GM18502 (cell line): ENCODE measurements at regions not wholly inside any gene's neighbourhood (a gene's known extent, or its start where the extent isn't known, plus 50 kb on each side); places are given as distances from the start of the nearest gene placed in this dataset.

Experiments
- ATAC-seq: cut with Tn5 transposase; IDR thresholded peaks from one replicate; pipeline ENCODE4 v1.9.1; 2021; ENCODE audit warnings: mild to moderate bottlenecking; ENCODE audit not compliant: unreplicated experiment, poor library complexity

- no peak for ATAC-seq
Observed at GRCh38 chr15:99921101-99921500, 187.9 kb upstream of the LYSMD4 start.

- ATAC-seq = no peak
Observed at GRCh38 chr15:99918072-99918471, 184.8 kb upstream of the LYSMD4 start.

- no peak for ATAC-seq
Observed at GRCh38 chr15:99917252-99917651, 184.0 kb upstream of the LYSMD4 start.

- no peak for ATAC-seq
Observed at GRCh38 chr15:99916668-99917223, 183.5 kb upstream of the LYSMD4 start.

DNA sequence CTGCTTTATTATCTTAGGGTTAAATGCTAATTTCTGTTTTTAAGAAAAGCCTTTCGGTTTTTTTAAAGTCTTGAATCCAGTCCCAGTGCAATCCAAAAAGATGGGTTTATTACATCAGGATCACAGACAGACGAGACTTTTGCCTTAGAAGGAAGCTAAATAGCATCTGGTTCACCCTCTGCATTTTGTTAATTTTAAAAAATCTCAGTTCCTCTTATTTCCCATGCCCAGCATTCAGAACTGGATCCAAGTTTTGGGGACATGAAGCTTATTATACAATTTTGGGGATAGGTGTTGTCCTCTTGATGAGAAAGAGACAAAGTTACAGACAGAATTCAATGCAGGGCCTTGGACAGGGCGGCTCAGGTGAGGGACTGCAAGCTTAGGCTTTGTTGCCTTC is 181.5 kb upstream of the LYSMD4 start:
- ATAC-seq = no peak

GRCh38 chr15:99911816-99912215 is 178.6 kb upstream of the LYSMD4 start:
- ATAC-seq = no peak

DNA sequence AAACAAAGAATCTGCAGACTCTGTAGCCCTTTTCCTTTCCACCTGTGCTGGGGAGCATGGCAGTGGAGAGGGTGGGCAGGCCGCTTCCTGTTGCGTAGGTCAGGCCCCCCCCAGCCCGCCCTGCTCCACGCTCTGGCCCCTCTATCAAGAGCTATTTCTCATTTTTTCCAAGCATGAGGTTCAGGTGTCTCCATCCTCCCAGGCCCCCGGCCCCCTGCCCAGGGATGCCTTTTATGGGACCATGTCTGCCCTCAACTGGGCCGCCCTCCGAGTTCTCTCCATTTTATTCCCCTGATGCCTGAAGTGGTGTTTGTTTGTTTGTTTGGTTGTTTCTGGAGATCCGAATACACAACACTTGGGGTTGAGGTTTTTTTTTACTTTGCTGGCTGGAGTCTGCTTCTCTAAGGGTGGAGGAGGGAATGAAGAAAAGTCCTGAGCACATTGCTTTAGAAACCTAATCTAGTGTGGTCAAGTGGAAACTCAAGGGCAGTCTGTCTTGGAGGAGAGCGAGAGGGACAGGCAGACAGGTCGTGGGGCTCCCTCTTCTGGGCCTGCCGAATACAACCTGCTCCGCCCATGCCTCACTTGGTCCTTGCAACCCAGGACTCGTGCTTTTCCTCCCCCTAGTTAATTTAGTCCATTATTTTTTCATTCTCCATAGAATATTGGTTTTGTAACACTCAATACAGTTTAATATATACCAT is 176.5 kb upstream of the LYSMD4 start:
- no peak for ATAC-seq

GRCh38 chr15:99907698-99908097 is 174.5 kb upstream of the LYSMD4 start:
- ATAC-seq = no peak

DNA sequence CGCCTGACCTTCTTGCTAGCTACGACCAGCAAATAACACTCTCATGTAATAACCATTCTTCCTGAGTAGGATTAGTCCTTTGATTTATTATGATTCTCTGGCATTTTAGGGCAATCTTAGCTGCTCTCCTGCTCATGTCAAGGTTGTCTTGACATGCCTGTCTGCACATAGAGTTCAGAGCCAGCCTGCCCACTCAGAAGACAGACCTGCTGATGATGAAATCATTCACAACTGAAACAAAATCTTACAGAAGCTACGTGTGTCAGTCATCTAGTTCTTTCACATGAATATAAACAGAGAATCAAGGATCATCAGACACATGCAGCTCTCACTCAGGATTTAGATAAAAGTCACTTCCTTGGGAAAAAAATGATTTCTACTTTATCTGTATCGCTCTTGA is 173.6 kb upstream of the LYSMD4 start:
- ATAC-seq = no peak

- ATAC-seq = no peak
Observed at GRCh38 chr15:99906311-99906710, 173.1 kb upstream of the LYSMD4 start.

DNA sequence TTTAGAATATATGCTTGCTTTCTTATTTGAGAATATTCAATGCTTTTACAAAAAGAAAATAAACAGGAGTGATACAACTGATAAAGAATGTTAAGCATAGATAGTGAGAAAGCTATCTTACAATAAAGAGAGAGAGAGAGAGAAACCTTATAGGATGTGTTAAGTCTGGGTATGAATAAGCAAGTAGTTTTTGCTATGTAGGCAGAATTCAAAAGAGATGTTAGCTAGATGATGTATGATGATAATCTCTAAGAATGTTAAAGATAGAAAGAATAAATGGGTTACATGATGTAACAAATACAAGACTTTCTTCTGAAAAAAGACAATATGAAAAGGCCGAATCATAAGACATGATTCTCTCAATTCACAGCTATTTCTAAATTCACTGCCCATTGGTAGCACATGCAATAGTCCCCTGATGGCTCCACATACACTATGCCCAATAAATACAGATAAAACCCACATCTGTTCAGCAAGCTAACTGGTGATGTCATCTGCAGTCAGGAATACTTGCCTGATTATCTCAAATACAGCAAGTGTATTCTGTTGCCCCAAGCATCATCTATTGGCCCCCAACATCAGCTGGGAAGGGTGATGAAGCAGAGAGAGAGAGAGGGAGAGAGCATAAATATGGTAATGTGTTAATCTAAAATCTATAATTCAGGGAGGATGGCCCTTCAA is 169.2 kb upstream of the LYSMD4 start:
- no peak for ATAC-seq

GRCh38 chr15:99895956-99896311 is 162.7 kb upstream of the LYSMD4 start:
- ATAC-seq = no peak

DNA sequence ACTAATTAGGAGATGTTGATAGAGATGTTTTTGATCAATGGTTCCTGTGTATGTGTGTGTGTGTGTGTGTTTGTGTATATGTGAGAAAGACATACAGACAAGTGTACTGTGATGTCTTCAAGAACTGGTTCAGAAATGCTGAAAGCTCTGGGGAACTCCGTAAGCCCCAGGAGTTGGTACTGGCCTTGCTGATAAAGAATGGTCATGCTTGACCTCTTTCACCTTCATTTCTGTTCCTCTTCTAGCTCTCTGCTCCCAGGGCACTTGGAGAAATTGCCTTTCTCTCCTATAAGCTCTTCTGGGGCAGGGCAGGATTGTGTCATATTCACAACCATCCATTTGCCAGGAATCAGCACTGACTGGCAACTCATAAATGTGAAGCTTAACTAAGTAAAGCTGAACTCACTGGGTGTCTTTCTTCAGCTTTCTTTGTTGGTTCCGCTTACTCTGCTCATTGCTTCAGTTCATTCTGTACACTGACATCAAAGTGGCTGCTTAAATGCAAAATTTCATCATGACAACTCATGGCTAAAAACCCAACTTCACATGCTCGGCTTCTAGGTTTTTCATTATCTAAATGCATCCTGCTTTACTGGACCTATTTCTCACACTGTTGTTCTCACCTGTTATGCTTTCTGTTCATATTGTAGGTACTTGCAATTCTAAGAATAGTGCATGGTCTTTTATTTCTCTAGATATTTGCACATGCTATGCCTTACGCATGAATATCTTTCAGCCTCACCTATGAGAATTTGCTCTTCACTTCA is 162.1 kb upstream of the LYSMD4 start:
- ATAC-seq = no peak

GRCh38 chr15:99878835-99879234 is 145.6 kb upstream of the LYSMD4 start:
- ATAC-seq = no peak

- ATAC-seq = no peak
Observed at GRCh38 chr15:99873451-99873850, 140.2 kb upstream of the LYSMD4 start.

DNA sequence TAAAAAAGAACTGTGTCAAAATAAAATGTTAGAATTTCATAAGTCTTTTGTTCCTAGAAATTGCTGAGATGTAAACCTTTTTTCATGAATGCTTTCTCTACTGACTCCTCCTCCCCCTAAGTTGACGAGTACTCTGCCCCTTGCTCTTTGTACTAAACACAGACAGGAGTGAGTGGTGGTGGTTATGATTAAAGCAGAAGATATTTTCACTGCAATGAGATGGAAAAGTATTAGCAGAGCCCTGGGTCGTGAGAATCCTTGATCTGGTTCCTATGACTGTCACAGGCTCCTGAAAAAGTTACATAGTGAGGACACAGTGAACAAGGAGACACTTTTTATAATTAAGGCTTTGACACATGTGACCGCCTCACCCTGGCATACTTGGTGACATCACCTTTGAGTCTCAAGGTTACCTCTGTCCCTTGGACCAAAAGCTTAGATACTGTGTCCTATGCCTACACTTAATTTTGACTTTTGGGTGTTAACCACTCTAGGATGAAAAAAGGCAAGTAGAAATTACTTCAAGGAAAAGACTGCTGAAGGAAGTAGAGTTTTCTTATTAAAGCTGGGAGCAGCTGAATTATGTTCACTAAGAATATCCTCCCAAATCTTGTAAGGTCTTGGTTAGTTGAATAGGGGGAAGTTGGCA is 130.4 kb upstream of the LYSMD4 start:
- ATAC-seq = no peak

GRCh38 chr15:99857836-99858235 is 124.6 kb upstream of the LYSMD4 start:
- no peak for ATAC-seq

- ATAC-seq = no peak
Observed at GRCh38 chr15:99850517-99850916, 117.3 kb upstream of the LYSMD4 start.

GRCh38 chr15:99845009-99845408 is 111.8 kb upstream of the LYSMD4 start:
- no peak for ATAC-seq

DNA sequence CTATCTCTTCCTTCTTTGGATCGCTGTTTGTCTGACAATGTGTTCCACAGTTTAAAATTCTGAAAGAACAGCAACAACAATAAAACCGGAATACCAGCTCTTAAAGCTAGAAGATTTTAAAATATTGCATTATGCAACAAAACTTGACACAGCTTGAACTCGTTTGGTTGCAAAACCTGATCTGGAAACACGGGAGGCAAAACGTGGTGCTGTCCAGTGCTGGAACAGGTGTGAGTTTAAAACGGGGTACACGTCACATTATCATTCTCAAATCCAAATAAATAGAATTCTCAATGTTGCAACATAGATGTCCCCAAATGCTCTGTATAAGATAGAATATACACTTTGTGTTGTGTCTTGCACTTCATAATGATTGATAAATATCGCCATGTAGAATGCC is 110.9 kb upstream of the LYSMD4 start:
- no peak for ATAC-seq

GRCh38 chr15:99842071-99842470 is 108.8 kb upstream of the LYSMD4 start:
- ATAC-seq = no peak
